SU-DHL-6 (cell line): ENCODE measurements at regions not wholly inside any gene's neighbourhood (a gene's known extent, or its start where the extent isn't known, plus 50 kb on each side); places are given as distances from the start of the nearest gene placed in this dataset.
"Not testable (repeated sequence)": the region's sequence is repeated elsewhere in the genome, so short reads cannot be mapped to it uniquely, and the experiment has no call there.

ENCODE experiments used
- H2AFZ ChIP-seq: fragments of 200-600 bp; sonication (generic); 2 replicates; pipeline ENCODE4 v1.6.1; 2014; ENCODE audit warnings: low read depth, mild to moderate bottlenecking, moderate library complexity, mixed read lengths, antibody characterized with exemption, low read length; ENCODE audit not compliant: severe bottlenecking
- H3F3A ChIP-seq: fragments of 200-600 bp; shearing (Covaris generic); 2 replicates; pipeline ENCODE4 v1.6.0; 2016; ENCODE audit warnings: antibody characterized with exemption, mild to moderate bottlenecking; ENCODE audit not compliant: insufficient read depth
- H3K27ac ChIP-seq: fragments of 200-600 bp; sonication (generic); 2 replicates; pipeline ENCODE4 v1.5.1; 2016; ENCODE audit warnings: low read depth, mild to moderate bottlenecking, low read length, moderate library complexity, mixed read lengths
- H3K27me3 ChIP-seq: fragments of 200-600 bp; sonication (generic), shearing (Covaris generic); 2 replicates; pipeline ENCODE4 v1.6.0; 2014; ENCODE audit warnings: mild to moderate bottlenecking, low read length
- H3K36me3 ChIP-seq: fragments of 200-600 bp; sonication (generic); 2 replicates; pipeline ENCODE4 v1.6.1; 2014; ENCODE audit warnings: mild to moderate bottlenecking, low read length, mixed read lengths
- H3K4me2 ChIP-seq: fragments of 300-600, 200-600 bp; shearing (Covaris generic), sonication (generic); 2 replicates; pipeline ENCODE4 v1.6.0; 2014; ENCODE audit warnings: low read length, low read depth, mild to moderate bottlenecking; ENCODE audit not compliant: poor library complexity, severe bottlenecking
- H3K4me3 ChIP-seq: fragments of 200-600 bp; sonication (generic); 2 replicates; pipeline ENCODE4 v1.5.1; 2014; ENCODE audit warnings: antibody characterized with exemption, low read length, mild to moderate bottlenecking, mixed read lengths; ENCODE audit not compliant: insufficient read depth, poor library complexity, severe bottlenecking
- H3K79me2 ChIP-seq: fragments of 200-600 bp; sonication (generic); 2 replicates; pipeline ENCODE4 v1.6.1; 2014; ENCODE audit warnings: mild to moderate bottlenecking, low read length, moderate library complexity; ENCODE audit not compliant: insufficient read depth
- H3K9ac ChIP-seq: fragments of 200-600 bp; sonication (generic); 2 replicates; pipeline ENCODE4 v1.7.0; 2014; ENCODE audit warnings: mild to moderate bottlenecking, low read length
- H3K9me2 ChIP-seq: fragments of 200-600 bp; sonication (generic); replicated peaks from 2 replicates; pipeline ENCODE4 v1.6.1; 2014; ENCODE audit warnings: low read length; ENCODE audit not compliant: insufficient read depth
- H3K9me3 ChIP-seq: fragments of 200-600 bp; sonication (generic); 2 replicates; pipeline ENCODE4 v1.6.1; 2014; ENCODE audit warnings: low read length, mixed read lengths; ENCODE audit not compliant: insufficient read depth
- H4K20me1 ChIP-seq: fragments of 200-600 bp; sonication (generic); 2 replicates; pipeline ENCODE4 v1.6.1; 2014; ENCODE audit warnings: low read depth, mild to moderate bottlenecking, antibody characterized with exemption, low read length, moderate library complexity, mixed read lengths
- CTCF ChIP-seq: fragments of 200-600 bp; sonication (generic); IDR thresholded peaks from one replicate; pipeline ENCODE4 v1.5.1; 2017; ENCODE audit warnings: antibody characterized with exemption, mild to moderate bottlenecking, low read length, moderate library complexity; ENCODE audit not compliant: insufficient read depth, poor library complexity, severe bottlenecking
- EZH2phosphoT487 ChIP-seq: fragments of 200-600 bp; sonication (generic), shearing (Covaris generic); conservative IDR thresholded peaks from 2 replicates; pipeline ENCODE4 v1.6.1; 2018; ENCODE audit warnings: mild to moderate bottlenecking, antibody characterized with exemption, low read length, moderate library complexity, mixed read lengths

GRCh38 chr13:44865722-44866410 is 123.4 kb downstream of the NUFIP1 start:
- Histone ChIP-seq H3F3A (no peaks in the 10 kb centered on the region), H3K9me2 (no peaks in the 10 kb centered on the region), H3K4me3 (no peak overlapping the region), H3K4me2 (no peak overlapping the region), H3K79me2 (no peaks in the 10 kb centered on the region), H4K20me1 (no peaks in the 10 kb centered on the region), H3K36me3 (no peaks in the 10 kb centered on the region), H3K27me3 (no peaks in the 10 kb centered on the region), H3K9me3 (no peaks in the 10 kb centered on the region), H3K9ac (no peak overlapping the region), H2AFZ (no peak overlapping the region), H3K27ac (no peak overlapping the region)
- TF ChIP-seq CTCF (no peak), EZH2phosphoT487 (no peak)

DNA sequence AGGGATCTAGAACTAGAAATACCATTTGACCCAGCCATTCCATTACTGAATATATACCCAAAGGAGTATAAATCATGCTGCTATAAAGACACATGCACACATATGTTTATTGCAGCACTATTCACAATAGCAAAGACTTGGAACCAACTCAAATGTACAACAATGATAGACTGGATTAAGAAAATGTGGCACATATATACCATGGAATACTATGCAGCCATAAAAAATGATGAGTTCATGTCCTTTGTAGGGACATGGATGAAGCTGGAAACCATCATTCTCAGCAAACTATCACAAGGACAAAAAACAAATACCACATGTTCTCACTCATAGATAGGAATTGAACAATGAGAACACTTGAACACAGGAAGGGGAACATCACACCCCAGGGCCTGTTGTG is 125.6 kb downstream of the NUFIP1 start:
- not testable (repeated sequence) for H4K20me1 ChIP-seq, H3K27me3 ChIP-seq, H3K36me3 ChIP-seq

DNA sequence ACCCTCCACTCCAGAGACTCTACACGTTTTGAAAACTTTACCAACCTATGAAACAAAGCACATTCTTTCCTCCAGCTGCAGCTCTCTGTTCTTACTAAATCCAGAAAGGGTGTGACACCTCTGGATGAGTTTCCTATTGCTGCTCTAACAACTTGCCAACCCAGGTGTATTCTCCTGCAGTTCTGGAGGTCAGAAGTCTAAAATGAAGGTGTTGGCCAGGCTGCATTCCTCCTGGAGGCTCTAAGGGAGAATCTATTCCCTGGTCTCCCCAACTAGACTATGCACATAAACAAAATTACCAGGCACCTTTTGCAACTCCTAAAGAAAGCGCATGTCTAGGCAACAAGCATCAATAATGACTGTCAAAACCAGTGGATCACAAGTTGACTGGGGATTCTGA is 128.8 kb downstream of the NUFIP1 start:
- no peak overlapping the region for H3K27ac ChIP-seq
- no peaks in the 10 kb centered on the region for H3K36me3 ChIP-seq
- no peak overlapping the region for H3K4me2 ChIP-seq
- no peak overlapping the region for H2AFZ ChIP-seq
- no peaks in the 10 kb centered on the region for H3K27me3 ChIP-seq
- no peaks in the 10 kb centered on the region for H4K20me1 ChIP-seq
- H3K4me3 ChIP-seq: no peak overlapping the region
- H3K9me3 ChIP-seq: no peaks in the 10 kb centered on the region
- H3K9ac ChIP-seq: no peak overlapping the region
- no peaks in the 10 kb centered on the region for H3K9me2 ChIP-seq
- no peaks in the 10 kb centered on the region for H3K79me2 ChIP-seq
- no peaks in the 10 kb centered on the region for H3F3A ChIP-seq
- TF ChIP-seq EZH2phosphoT487 (no peak), CTCF (no peak)

More for the DNA sequence above, 125.6 kb downstream of the NUFIP1 start:
- H3K9ac ChIP-seq, H3K4me2 ChIP-seq, H3K79me2 ChIP-seq, H3F3A ChIP-seq, H3K9me3 ChIP-seq, H3K27ac ChIP-seq, H3K4me3 ChIP-seq, H3K9me2 ChIP-seq, H2AFZ ChIP-seq: not testable (repeated sequence)

DNA sequence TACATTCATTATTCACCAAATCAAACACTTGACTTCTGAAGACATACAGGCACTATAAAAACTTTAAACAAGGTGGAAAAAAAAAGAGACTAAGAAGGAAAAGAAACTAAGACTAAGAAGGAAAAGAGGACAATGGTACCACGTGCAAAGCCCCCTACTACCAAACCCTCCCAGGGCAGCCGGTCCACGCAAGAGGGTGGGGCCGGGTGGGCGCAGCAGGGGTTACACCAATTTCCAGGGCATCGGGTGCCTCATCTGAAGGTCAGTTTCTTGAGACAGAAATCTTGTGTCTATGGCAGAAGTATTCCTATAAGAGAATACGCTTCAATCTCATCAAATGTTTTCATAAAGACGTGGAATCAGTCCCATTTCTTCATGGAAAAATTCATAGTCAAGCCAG is 131.5 kb downstream of the NUFIP1 start:
- no peaks in the 10 kb centered on the region for H3K9me2 ChIP-seq
- H3K4me2 ChIP-seq: no peak overlapping the region
- no peaks in the 10 kb centered on the region for H3F3A ChIP-seq
- no peaks in the 10 kb centered on the region for H3K79me2 ChIP-seq
- no peak overlapping the region for H3K27ac ChIP-seq
- no peaks in the 10 kb centered on the region for H3K36me3 ChIP-seq
- no peaks in the 10 kb centered on the region for H3K9me3 ChIP-seq
- H3K4me3 ChIP-seq: no peak overlapping the region
- TF ChIP-seq CTCF (no peak), EZH2phosphoT487 (no peak)
- no peak overlapping the region for H3K9ac ChIP-seq
- H4K20me1 ChIP-seq: no peaks in the 10 kb centered on the region
- no peaks in the 10 kb centered on the region for H3K27me3 ChIP-seq
- H2AFZ ChIP-seq: no peak overlapping the region
